ENCODE measurements at regions not wholly inside any gene's neighbourhood (a gene's known extent, or its start where the extent isn't known, plus 50 kb on each side); places are given as distances from the start of the nearest gene placed in this dataset.
"Not testable (repeated sequence)": the region's sequence is repeated elsewhere in the genome, so short reads cannot be mapped to it uniquely, and the experiment has no call there.

GRCh38 chr4:56142088-56142487 is 193.3 kb downstream of the CEP135 start:
- Histone ChIP-seq H3K4me1 (ENCODE audit: control insufficient read depth in 1 of 2, insufficient read depth in 2 of 2, low read length in 2 of 2) (no peaks in the 10 kb centered on the region), H3K27ac (ENCODE audit: low read length) (no peak overlapping the region), H3K27me3 (ENCODE audit: low read depth, low read length) (no peaks in the 10 kb centered on the region), H3K9me3 (ENCODE audit: control insufficient read depth in 1 of 2, low read length in 2 of 2) (no peaks in the 10 kb centered on the region), H3K4me3 (ENCODE audit: low read depth in 1 of 2, low read length in 2 of 2) (no peak overlapping the region), H3K36me3 (ENCODE audit: control insufficient read depth in 1 of 2, insufficient read depth in 2 of 2, low read length in 2 of 2) (no peaks in the 10 kb centered on the region)

- no peaks in the 10 kb centered on the region for H3K36me3 ChIP-seq (ENCODE audit: control insufficient read depth in 1 of 2, insufficient read depth in 2 of 2, low read length in 2 of 2)
- H3K27ac ChIP-seq (ENCODE audit: low read length): no peak overlapping the region
- H3K9me3 ChIP-seq (ENCODE audit: control insufficient read depth in 1 of 2, low read length in 2 of 2): no peaks in the 10 kb centered on the region
- no peak overlapping the region for H3K4me3 ChIP-seq (ENCODE audit: low read depth in 1 of 2, low read length in 2 of 2)
- no peaks in the 10 kb centered on the region for H3K27me3 ChIP-seq (ENCODE audit: low read depth, low read length)
- H3K4me1 ChIP-seq (ENCODE audit: control insufficient read depth in 1 of 2, insufficient read depth in 2 of 2, low read length in 2 of 2): no peaks in the 10 kb centered on the region
Measured at GRCh38 chr4:56139241-56139827, 190.6 kb downstream of the CEP135 start.

GRCh38 chr4:56134834-56135233 is 186.1 kb downstream of the CEP135 start:
- not testable (repeated sequence) for H3K9me3 ChIP-seq (ENCODE audit: control insufficient read depth in 1 of 2, low read length in 2 of 2); H3K27me3 ChIP-seq (ENCODE audit: low read depth, low read length); H3K36me3 ChIP-seq (ENCODE audit: control insufficient read depth in 1 of 2, insufficient read depth in 2 of 2, low read length in 2 of 2); H3K4me1 ChIP-seq (ENCODE audit: control insufficient read depth in 1 of 2, insufficient read depth in 2 of 2, low read length in 2 of 2); H3K27ac ChIP-seq (ENCODE audit: low read length); H3K4me3 ChIP-seq (ENCODE audit: low read depth in 1 of 2, low read length in 2 of 2)

GRCh38 chr4:56134266-56134665 is 185.5 kb downstream of the CEP135 start:
- H3K36me3 ChIP-seq (ENCODE audit: control insufficient read depth in 1 of 2, insufficient read depth in 2 of 2, low read length in 2 of 2): no peaks in the 10 kb centered on the region
- no peak overlapping the region for H3K27ac ChIP-seq (ENCODE audit: low read length)
- no peak overlapping the region for H3K4me3 ChIP-seq (ENCODE audit: low read depth in 1 of 2, low read length in 2 of 2)
- no peaks in the 10 kb centered on the region for H3K9me3 ChIP-seq (ENCODE audit: control insufficient read depth in 1 of 2, low read length in 2 of 2)
- no peaks in the 10 kb centered on the region for H3K4me1 ChIP-seq (ENCODE audit: control insufficient read depth in 1 of 2, insufficient read depth in 2 of 2, low read length in 2 of 2)
- no peaks in the 10 kb centered on the region for H3K27me3 ChIP-seq (ENCODE audit: low read depth, low read length)

- no peaks in the 10 kb centered on the region for H3K36me3 ChIP-seq (ENCODE audit: control insufficient read depth in 1 of 2, insufficient read depth in 2 of 2, low read length in 2 of 2)
- no peak overlapping the region for H3K27ac ChIP-seq (ENCODE audit: low read length)
- no peak overlapping the region for H3K4me3 ChIP-seq (ENCODE audit: low read depth in 1 of 2, low read length in 2 of 2)
- no peaks in the 10 kb centered on the region for H3K27me3 ChIP-seq (ENCODE audit: low read depth, low read length)
- H3K9me3 ChIP-seq (ENCODE audit: control insufficient read depth in 1 of 2, low read length in 2 of 2): no peaks in the 10 kb centered on the region
- no peaks in the 10 kb centered on the region for H3K4me1 ChIP-seq (ENCODE audit: control insufficient read depth in 1 of 2, insufficient read depth in 2 of 2, low read length in 2 of 2)
Measured at GRCh38 chr4:56132835-56133234, 184.1 kb downstream of the CEP135 start.

GRCh38 chr4:56132188-56132587 is 183.4 kb downstream of the CEP135 start:
- not testable (repeated sequence) for H3K36me3 ChIP-seq (ENCODE audit: control insufficient read depth in 1 of 2, insufficient read depth in 2 of 2, low read length in 2 of 2); H3K27me3 ChIP-seq (ENCODE audit: low read depth, low read length); H3K27ac ChIP-seq (ENCODE audit: low read length); H3K4me3 ChIP-seq (ENCODE audit: low read depth in 1 of 2, low read length in 2 of 2); H3K4me1 ChIP-seq (ENCODE audit: control insufficient read depth in 1 of 2, insufficient read depth in 2 of 2, low read length in 2 of 2); H3K9me3 ChIP-seq (ENCODE audit: control insufficient read depth in 1 of 2, low read length in 2 of 2)

GRCh38 chr4:56130606-56131155 is 181.9 kb downstream of the CEP135 start:
- Histone ChIP-seq H3K36me3 (ENCODE audit: control insufficient read depth in 1 of 2, insufficient read depth in 2 of 2, low read length in 2 of 2) (no peaks in the 10 kb centered on the region), H3K27ac (ENCODE audit: low read length) (no peak overlapping the region), H3K27me3 (ENCODE audit: low read depth, low read length) (no peaks in the 10 kb centered on the region), H3K4me1 (ENCODE audit: control insufficient read depth in 1 of 2, insufficient read depth in 2 of 2, low read length in 2 of 2) (no peaks in the 10 kb centered on the region), H3K4me3 (ENCODE audit: low read depth in 1 of 2, low read length in 2 of 2) (no peak overlapping the region), H3K9me3 (ENCODE audit: control insufficient read depth in 1 of 2, low read length in 2 of 2) (no peaks in the 10 kb centered on the region)

GRCh38 chr4:56129431-56129861 is 180.7 kb downstream of the CEP135 start:
- Histone ChIP-seq H3K27ac (ENCODE audit: low read length) (no peak overlapping the region), H3K27me3 (ENCODE audit: low read depth, low read length) (no peaks in the 10 kb centered on the region), H3K36me3 (ENCODE audit: control insufficient read depth in 1 of 2, insufficient read depth in 2 of 2, low read length in 2 of 2) (no peaks in the 10 kb centered on the region), H3K4me1 (ENCODE audit: control insufficient read depth in 1 of 2, insufficient read depth in 2 of 2, low read length in 2 of 2) (no peaks in the 10 kb centered on the region), H3K9me3 (ENCODE audit: control insufficient read depth in 1 of 2, low read length in 2 of 2) (no peaks in the 10 kb centered on the region), H3K4me3 (ENCODE audit: low read depth in 1 of 2, low read length in 2 of 2) (no peak overlapping the region)

GRCh38 chr4:56128213-56128612 is 179.5 kb downstream of the CEP135 start:
- Histone ChIP-seq H3K9me3 (ENCODE audit: control insufficient read depth in 1 of 2, low read length in 2 of 2) (no peaks in the 10 kb centered on the region), H3K36me3 (ENCODE audit: control insufficient read depth in 1 of 2, insufficient read depth in 2 of 2, low read length in 2 of 2) (no peaks in the 10 kb centered on the region), H3K4me1 (ENCODE audit: control insufficient read depth in 1 of 2, insufficient read depth in 2 of 2, low read length in 2 of 2) (no peaks in the 10 kb centered on the region), H3K27me3 (ENCODE audit: low read depth, low read length) (no peaks in the 10 kb centered on the region), H3K4me3 (ENCODE audit: low read depth in 1 of 2, low read length in 2 of 2) (no peak overlapping the region), H3K27ac (ENCODE audit: low read length) (no peak overlapping the region)

GRCh38 chr4:56127716-56128115 is 179.0 kb downstream of the CEP135 start:
- no peaks in the 10 kb centered on the region for H3K9me3 ChIP-seq (ENCODE audit: control insufficient read depth in 1 of 2, low read length in 2 of 2)
- H3K27me3 ChIP-seq (ENCODE audit: low read depth, low read length): no peaks in the 10 kb centered on the region
- no peaks in the 10 kb centered on the region for H3K4me1 ChIP-seq (ENCODE audit: control insufficient read depth in 1 of 2, insufficient read depth in 2 of 2, low read length in 2 of 2)
- no peaks in the 10 kb centered on the region for H3K36me3 ChIP-seq (ENCODE audit: control insufficient read depth in 1 of 2, insufficient read depth in 2 of 2, low read length in 2 of 2)
- H3K4me3 ChIP-seq (ENCODE audit: low read depth in 1 of 2, low read length in 2 of 2): no peak overlapping the region
- H3K27ac ChIP-seq (ENCODE audit: low read length): no peak overlapping the region

GRCh38 chr4:56123547-56123946 is 174.8 kb downstream of the CEP135 start:
- no peak overlapping the region for H3K27ac ChIP-seq (ENCODE audit: low read length)
- no peak overlapping the region for H3K4me3 ChIP-seq (ENCODE audit: low read depth in 1 of 2, low read length in 2 of 2)
- no peaks in the 10 kb centered on the region for H3K27me3 ChIP-seq (ENCODE audit: low read depth, low read length)
- no peaks in the 10 kb centered on the region for H3K9me3 ChIP-seq (ENCODE audit: control insufficient read depth in 1 of 2, low read length in 2 of 2)
- no peaks in the 10 kb centered on the region for H3K4me1 ChIP-seq (ENCODE audit: control insufficient read depth in 1 of 2, insufficient read depth in 2 of 2, low read length in 2 of 2)
- no peaks in the 10 kb centered on the region for H3K36me3 ChIP-seq (ENCODE audit: control insufficient read depth in 1 of 2, insufficient read depth in 2 of 2, low read length in 2 of 2)

- Histone ChIP-seq H3K27me3 (ENCODE audit: low read depth, low read length) (no peaks in the 10 kb centered on the region), H3K9me3 (ENCODE audit: control insufficient read depth in 1 of 2, low read length in 2 of 2) (no peaks in the 10 kb centered on the region), H3K36me3 (ENCODE audit: control insufficient read depth in 1 of 2, insufficient read depth in 2 of 2, low read length in 2 of 2) (no peaks in the 10 kb centered on the region), H3K4me1 (ENCODE audit: control insufficient read depth in 1 of 2, insufficient read depth in 2 of 2, low read length in 2 of 2) (no peaks in the 10 kb centered on the region), H3K4me3 (ENCODE audit: low read depth in 1 of 2, low read length in 2 of 2) (no peak overlapping the region), H3K27ac (ENCODE audit: low read length) (no peak overlapping the region)
Measured at GRCh38 chr4:56123051-56123450, 174.3 kb downstream of the CEP135 start.

All from muscle layer of duodenum (tissue), 2 donors.